OCI-LY7 (cell line): ENCODE measurements at regions not wholly inside any gene's neighbourhood (a gene's known extent, or its start where the extent isn't known, plus 50 kb on each side); places are given as distances from the start of the nearest gene placed in this dataset.

Experiments
- BruUV-seq: library from RNA; stranded (reverse); fragments of 400-500 nt; replicated peaks from 2 replicates; lab custom pipeline; 2021; lab: Mats Ljungman, UMichigan
- CTCF ChIA-PET: fragments of 300-600 bp; sonication (Branson Sonifier 250); formaldehyde crosslinking; loops from one replicate; lab custom pipeline; 2022; ENCODE audit warnings: antibody characterized with exemption; ENCODE audit not compliant: unreplicated experiment; lab: Charles Lee
- POLR2A ChIA-PET: fragments of 300-600 bp; sonication (Branson Sonifier 250); formaldehyde crosslinking; loops from one replicate; lab custom pipeline; 2022; ENCODE audit warnings: antibody characterized with exemption; lab: Charles Lee
- DNase-seq: peaks from one replicate; pipeline ENCODE4 v3.0.0-alpha.2; 2015; ENCODE audit warnings: low spot score
- H2AFZ ChIP-seq: fragments of 200-600 bp; sonication (generic), shearing (Covaris generic); 2 replicates; pipeline ENCODE4 v1.6.1; 2014; ENCODE audit warnings: mild to moderate bottlenecking, antibody characterized with exemption, low read length, moderate library complexity
- H3K27ac ChIP-seq: fragments of 200-600 bp; sonication (generic); 2 replicates; pipeline ENCODE4 v1.5.1; 2014; ENCODE audit warnings: mixed run types, low read depth, mild to moderate bottlenecking, moderate library complexity, low read length, inconsistent platforms; ENCODE audit not compliant: poor library complexity, severe bottlenecking
- H3K36me3 ChIP-seq: fragments of 200-600 bp; sonication (generic); 2 replicates; pipeline ENCODE4 v1.6.1; 2014; ENCODE audit warnings: mild to moderate bottlenecking, antibody characterized with exemption, low read length, moderate library complexity, mixed read lengths; ENCODE audit not compliant: insufficient read depth
- H3K4me1 ChIP-seq: fragments of 200-600 bp; sonication (generic); 2 replicates; pipeline ENCODE4 v1.5.1; 2014; ENCODE audit warnings: mild to moderate bottlenecking, low read length; ENCODE audit not compliant: insufficient read depth, poor library complexity, severe bottlenecking
- H3K4me2 ChIP-seq: fragments of 200-600 bp; sonication (generic); 2 replicates; pipeline ENCODE4 v1.6.1; 2014; ENCODE audit warnings: mild to moderate bottlenecking, low read length
- H3K4me3 ChIP-seq: fragments of 200-600 bp; sonication (generic); 2 replicates; pipeline ENCODE4 v1.5.1; 2014; ENCODE audit warnings: mild to moderate bottlenecking, low read depth, low read length; ENCODE audit not compliant: poor library complexity, severe bottlenecking
- H3K79me2 ChIP-seq: fragments of 200-600 bp; sonication (generic); 2 replicates; pipeline ENCODE4 v1.6.1; 2016; ENCODE audit warnings: low read depth, mild to moderate bottlenecking, low read length, moderate library complexity, mixed read lengths; ENCODE audit not compliant: insufficient read depth
- H3K9me2 ChIP-seq: fragments of 200-600 bp; sonication (generic); 2 replicates; pipeline ENCODE4 v1.6.1; 2016; ENCODE audit warnings: mild to moderate bottlenecking, low read length, mixed read lengths; ENCODE audit not compliant: insufficient read depth
- H3K9me3 ChIP-seq: fragments of 200-600 bp; sonication (generic); 2 replicates; pipeline ENCODE4 v1.6.1; 2014; ENCODE audit warnings: mild to moderate bottlenecking, mixed run types, low read length, mixed read lengths
- H4K20me1 ChIP-seq: fragments of 200-600 bp; sonication (generic); 2 replicates; pipeline ENCODE4 v1.6.1; 2014; ENCODE audit warnings: mild to moderate bottlenecking, antibody characterized with exemption, low read length, moderate library complexity, mixed read lengths; ENCODE audit not compliant: insufficient read depth
- CTCF ChIP-seq: fragments of 200-600 bp; sonication (generic); conservative IDR thresholded peaks from 2 replicates; pipeline ENCODE4 v1.5.1; 2014; ENCODE audit warnings: mild to moderate bottlenecking, antibody characterized with exemption, low read length, moderate library complexity, mixed read lengths
- EZH2phosphoT487 ChIP-seq: fragments of 200-600 bp; sonication (generic); IDR thresholded peaks from 2 replicates; pipeline ENCODE4 v1.6.1; 2018; ENCODE audit warnings: low read depth, borderline replicate concordance, mild to moderate bottlenecking, mixed run types, antibody characterized with exemption, low read length, moderate library complexity, mixed read lengths
- intact Hi-C: fragments of 100-400 bp; cut with micrococcal nuclease; formaldehyde crosslinking; loops from one replicate; pipeline ENCODE4 v1.10.0; 2022; ENCODE audit not compliant: unreplicated experiment

- no peaks in the 10 kb centered on the region for H4K20me1 ChIP-seq
- H3K36me3 ChIP-seq, result no peaks in the 10 kb centered on the region
- POLR2A ChIA-PET, result no interaction called here
- intact Hi-C loops, result no loop called here
- no peak overlapping the region for H2AFZ ChIP-seq
- H3K4me1 ChIP-seq, result no peaks in the 10 kb centered on the region
- no peak overlapping the region for H3K4me2 ChIP-seq
- no peaks in the 10 kb centered on the region for H3K79me2 ChIP-seq
- BruUV-seq, result no TSS peak
- no peak overlapping the region for H3K4me3 ChIP-seq
- no peaks in the 10 kb centered on the region for H3K9me2 ChIP-seq
- TF ChIP-seq CTCF (no peak), EZH2phosphoT487 (no peak)
- CTCF ChIA-PET, result no interaction called here
- H3K27ac ChIP-seq, result no peak overlapping the region
- no peaks in the 10 kb centered on the region for H3K9me3 ChIP-seq
- no peak for DNase-seq
These were observed 119.4 kb downstream of the COPS8 start for GRCh38 chr2:237205043-237205541.

GRCh38 chr2:237205561-237205971 is 119.9 kb downstream of the COPS8 start:
- TF ChIP-seq EZH2phosphoT487 (no peak), CTCF (no peak)
- no peaks in the 10 kb centered on the region for H3K36me3 ChIP-seq
- POLR2A ChIA-PET, result interaction anchor here (0.7 kb wide), 1 partner anchor 156 kb away, joined by 3 read pairs; no protein-coding TSS in a partner anchor
- intact Hi-C loops, result no loop called here
- DNase-seq, result no peak
- CTCF ChIA-PET, result no interaction called here
- no peaks in the 10 kb centered on the region for H3K9me2 ChIP-seq
- H3K4me1 ChIP-seq, result no peaks in the 10 kb centered on the region
- no peaks in the 10 kb centered on the region for H3K9me3 ChIP-seq
- no peak overlapping the region for H2AFZ ChIP-seq
- H3K4me2 ChIP-seq, result no peak overlapping the region
- BruUV-seq, result no TSS peak
- H4K20me1 ChIP-seq, result no peaks in the 10 kb centered on the region
- H3K4me3 ChIP-seq, result no peak overlapping the region
- no peak overlapping the region for H3K27ac ChIP-seq
- H3K79me2 ChIP-seq, result no peaks in the 10 kb centered on the region

- no peak overlapping the region for H2AFZ ChIP-seq
- intact Hi-C loops, result no loop called here
- H3K4me2 ChIP-seq, result no peak overlapping the region
- H3K9me2 ChIP-seq, result no peaks in the 10 kb centered on the region
- TF ChIP-seq EZH2phosphoT487, result no peak
- no peak for TF ChIP-seq CTCF
- ChIA-PET CTCF (no interaction called here), POLR2A (no interaction called here)
- no TSS peak for BruUV-seq
- no peaks in the 10 kb centered on the region for H3K79me2 ChIP-seq
- H3K9me3 ChIP-seq, result peaks cover 6% of the 10 kb centered on the region; the same call in 1 of the 2 replicates
- H3K4me3 ChIP-seq, result no peak overlapping the region
- H3K4me1 ChIP-seq, result no peaks in the 10 kb centered on the region
- no peak for DNase-seq
- H3K27ac ChIP-seq, result no peak overlapping the region
- H4K20me1 ChIP-seq, result no peaks in the 10 kb centered on the region
- no peaks in the 10 kb centered on the region for H3K36me3 ChIP-seq
These were observed 122.0 kb downstream of the COPS8 start for GRCh38 chr2:237207646-237208045.
